Ovary (tissue), 7 donors: ENCODE measurements at regions not wholly inside any gene's neighbourhood (a gene's known extent, or its start where the extent isn't known, plus 50 kb on each side); places are given as distances from the start of the nearest gene placed in this dataset.
A peak's percentile ranks its signal among the peaks of the same experiment; 100 is the strongest.

Experiments
- DNase-seq, 5 donors: peaks; one replicate each; pipeline ENCODE4 v3.0.0-alpha.2; 2019 to 2020
- H3K27ac ChIP-seq, 2 donors: fragments of 200-600 bp; one replicate each; pipeline versions ENCODE4 v1.5.1 to v1.8.0; 2019 to 2022
- H3K27me3 ChIP-seq: fragments of 200-600 bp; one replicate; pipeline ENCODE4 v1.8.0; 2022
- H3K36me3 ChIP-seq: fragments of 200-600 bp; sonication (generic); one replicate; pipeline ENCODE4 v1.5.1; 2019
- H3K4me1 ChIP-seq: one replicate; pipeline ENCODE4 v1.8.1; 2013; ENCODE audit warnings: mild to moderate bottlenecking, moderate library complexity; ENCODE audit not compliant: insufficient read depth
- H3K4me3 ChIP-seq: fragments of 200-600 bp; sonication (generic); one replicate; pipeline ENCODE4 v1.5.1; 2017
- H3K9me3 ChIP-seq, 2 donors: fragments of 200-600 bp in 1 of 2; sonication (generic) in 1 of 2; one replicate each; pipeline versions ENCODE4 v1.5.1 to v1.8.1; 2013 to 2019; ENCODE audit warnings: mild to moderate bottlenecking in 1 of 2, moderate library complexity in 1 of 2
- CTCF ChIP-seq, 3 donors: fragments of 450-650 bp in 2 of 3; fragments of 200-600 bp in 1 of 3; IDR thresholded peaks; one replicate each; pipeline versions ENCODE4 v1.5.1 to v1.8.0; 2016 to 2022; ENCODE audit warnings: antibody characterized with exemption in 3 of 3, mild to moderate bottlenecking in 1 of 3
- EP300 ChIP-seq: sonication (generic); formaldehyde crosslinking; IDR thresholded peaks from one replicate; pipeline ENCODE4 v1.6.1; 2017; ENCODE audit warnings: antibody characterized with exemption
- POLR2A ChIP-seq: fragments of 450-650 bp; IDR thresholded peaks from one replicate; pipeline ENCODE4 v1.6.1; 2017; ENCODE audit warnings: antibody characterized with exemption, mild to moderate bottlenecking, moderate library complexity
- WGBS, 3 donors: extraction: QIAGEN DNeasy Blood & Tissue Kit in 1 of 3; methylation state at CpG; one replicate each; pipeline versions ENCODE4 v1.1.5 to v1.1.7; 2013 to 2017; 5-methylcytosine and 5-hydroxymethylcytosine counted together
- intact Hi-C, 4 donors: fragments of 100-400 bp; cut with DNase I; formaldehyde crosslinking; loops; one replicate each; pipeline versions ENCODE4 v1.11.0 to v1.15.1; 2022 to 2023
- donor health status: DM: no; HTN: no; CAD: no; lungs with moderate emphysema.
- donor health status: DM: no; HTN: no; CAD: no.
- donor health status: Bipolar disorder and iron deficiency.
- donor health status: DM: no; HTN: no; CAD: no.
- donor health status: DM: yes; HTN: yes; CAD: no.

GRCh38 chr2:205904873-205905272, 181.1 kb downstream of the INO80D start:
- H3K27ac ChIP-seq = no peak overlapping the region
- WGBS, 3 donors = 80 to 83% (median 80%) methylated on average over 2 of the region's 2 CpGs
- TF ChIP-seq EP300 (no peak), CTCF (IDR thresholded peaks at IDR 0.05) (no peak), POLR2A (no peak)
- H3K27me3 ChIP-seq = no peaks in the 10 kb centered on the region
- no peak overlapping the region for H3K4me3 ChIP-seq
- H3K36me3 ChIP-seq = no peaks in the 10 kb centered on the region
- intact Hi-C loops = no loop called here
- no peak for DNase-seq
- no peaks in the 10 kb centered on the region for H3K4me1 ChIP-seq
- no peaks in the 10 kb centered on the region for H3K9me3 ChIP-seq

DNA sequence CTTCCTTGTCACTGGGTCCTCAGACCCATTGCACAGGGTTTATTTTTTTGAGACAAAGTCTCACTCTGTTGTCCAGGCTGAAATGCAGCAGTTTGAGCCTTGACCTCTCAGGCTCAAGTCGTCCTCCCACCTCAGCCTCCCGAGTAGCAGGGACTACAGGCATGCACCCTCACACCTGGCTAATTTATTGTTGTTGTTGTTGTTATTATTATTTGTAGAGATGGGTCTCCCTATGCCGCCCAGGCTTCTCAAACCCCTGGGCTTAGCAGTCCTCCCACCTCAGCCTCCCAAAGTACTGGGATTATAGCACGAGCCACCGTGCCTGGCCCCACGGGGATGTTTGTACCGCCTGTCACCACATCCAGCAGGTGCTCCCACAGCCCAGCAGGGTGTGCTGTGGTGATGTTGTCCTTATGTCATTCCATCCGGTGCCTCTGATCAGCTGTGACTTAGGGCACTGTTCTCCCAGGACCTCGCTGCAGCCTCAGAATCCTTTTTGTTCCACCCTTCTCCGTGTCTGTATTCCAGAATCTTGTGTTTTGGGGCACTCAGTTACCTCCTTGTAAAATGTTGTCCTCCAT, 182.3 kb downstream of the INO80D start:
- Histone ChIP-seq H3K4me3 (no peak overlapping the region), H3K27me3 (no peaks in the 10 kb centered on the region), H3K36me3 (no peaks in the 10 kb centered on the region), H3K27ac (no peak overlapping the region), H3K4me1 (no peaks in the 10 kb centered on the region), H3K9me3 (no peaks in the 10 kb centered on the region)
- no peak for DNase-seq
- no peak for TF ChIP-seq EP300
- no peak for TF ChIP-seq CTCF (IDR thresholded peaks at IDR 0.05)
- TF ChIP-seq POLR2A = no peak
- 76 to 84% (median 80%) methylated on average over 10 of the region's 10 CpGs for WGBS, 3 donors
- intact Hi-C loops = no loop called here

DNA sequence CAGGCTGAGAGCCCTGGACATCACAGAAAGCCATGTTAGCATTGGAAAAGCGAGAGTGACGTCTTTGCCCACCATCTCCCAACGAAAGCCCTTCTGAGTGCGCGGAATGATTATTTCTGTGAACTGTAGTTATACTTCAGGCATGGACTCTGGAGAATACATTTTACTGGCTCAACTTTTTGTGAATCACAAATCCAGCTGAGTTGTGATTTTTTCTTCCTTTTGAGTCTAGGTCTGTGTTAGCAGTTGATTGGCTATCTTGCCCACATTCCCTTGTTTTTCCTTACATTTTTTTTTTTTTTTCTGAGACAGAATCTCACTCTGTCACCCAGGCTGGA, 183.1 kb downstream of the INO80D start:
- H3K27me3 ChIP-seq = no peaks in the 10 kb centered on the region
- WGBS, 3 donors = 11 to 15% (median 13%) methylated on average over 5 of the region's 5 CpGs
- no peaks in the 10 kb centered on the region for H3K9me3 ChIP-seq
- H3K27ac ChIP-seq = no peak overlapping the region
- no peaks in the 10 kb centered on the region for H3K4me1 ChIP-seq
- TF ChIP-seq CTCF (IDR thresholded peaks at IDR 0.05) = no peak
- TF ChIP-seq EP300 = no peak
- TF ChIP-seq POLR2A = no peak
- H3K36me3 ChIP-seq = no peaks in the 10 kb centered on the region
- DNase-seq = peak in 1 of 5 donors; percentile 29
- no peak overlapping the region for H3K4me3 ChIP-seq
- intact Hi-C loops = no loop called here

DNA sequence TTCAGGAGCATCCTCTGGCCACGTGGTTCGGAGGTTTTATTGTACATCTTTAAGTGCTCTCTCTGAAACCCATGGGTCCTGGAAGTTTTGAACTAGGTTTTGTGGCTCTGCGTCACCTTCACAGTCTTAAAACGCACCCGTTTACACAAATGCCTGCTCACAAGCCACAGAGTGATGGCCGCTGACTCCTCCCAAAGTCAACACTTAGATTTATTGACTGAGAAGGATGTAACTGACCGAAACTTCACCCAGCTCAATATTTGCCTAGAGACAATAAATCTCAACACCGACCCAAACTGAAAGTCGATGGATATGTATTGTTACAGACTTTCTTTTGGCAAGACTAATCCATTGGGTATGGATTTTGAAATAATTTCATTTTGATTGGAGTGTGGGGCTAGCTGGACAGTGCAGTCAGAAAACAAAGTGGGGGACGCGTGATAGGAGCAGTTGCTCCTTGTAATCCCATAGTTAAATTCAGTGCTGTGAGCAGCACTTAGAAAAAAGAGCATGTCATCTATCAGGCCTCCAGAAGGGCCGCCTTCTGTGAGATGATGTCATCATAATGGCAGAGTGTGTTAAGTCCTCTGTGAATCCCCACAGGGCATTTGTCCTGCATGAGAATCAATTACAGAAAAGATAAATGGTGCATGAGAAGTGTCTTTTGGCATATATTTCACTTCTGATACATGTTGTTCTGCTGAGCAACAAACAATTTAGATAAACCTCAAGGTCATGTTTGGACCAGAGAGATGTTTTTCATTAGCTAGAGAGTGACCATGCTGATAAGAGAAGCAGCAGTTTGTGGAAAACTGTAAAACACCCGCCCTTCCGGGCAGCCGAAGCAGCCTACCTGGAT, 183.7 kb downstream of the INO80D start:
- H3K4me3 ChIP-seq = no peak overlapping the region
- no peaks in the 10 kb centered on the region for H3K27me3 ChIP-seq
- H3K4me1 ChIP-seq = no peaks in the 10 kb centered on the region
- peak in 2 of 5 donors; percentile 49 to 56 for DNase-seq
- no peaks in the 10 kb centered on the region for H3K36me3 ChIP-seq
- H3K27ac ChIP-seq = no peak overlapping the region
- intact Hi-C loops = no loop called here
- no peak for TF ChIP-seq POLR2A
- no peak for TF ChIP-seq CTCF (IDR thresholded peaks at IDR 0.05)
- no peak for TF ChIP-seq EP300
- H3K9me3 ChIP-seq = no peaks in the 10 kb centered on the region
- WGBS, 3 donors = 57 to 64% (median 60%) methylated on average over 15 of the region's 15 CpGs
